IPS-18a (cell line): ENCODE measurements at regions not wholly inside any gene's neighbourhood (a gene's known extent, or its start where the extent isn't known, plus 50 kb on each side); places are given as distances from the start of the nearest gene placed in this dataset.

Experiments
- H3K27ac ChIP-seq: one replicate; pipeline ENCODE4 v1.5.1; 2013; ENCODE audit warnings: low read length
- H3K27me3 ChIP-seq: one replicate; pipeline ENCODE4 v1.6.1; 2013; ENCODE audit warnings: mild to moderate bottlenecking, low read length; ENCODE audit not compliant: control insufficient read depth, insufficient read depth
- H3K36me3 ChIP-seq: one replicate; pipeline ENCODE4 v1.6.1; 2013; ENCODE audit warnings: low read depth, low read length; ENCODE audit not compliant: control insufficient read depth
- H3K4me1 ChIP-seq: one replicate; pipeline ENCODE4 v1.6.1; 2013; ENCODE audit warnings: low read depth, low read length; ENCODE audit not compliant: control insufficient read depth
- H3K4me3 ChIP-seq: one replicate; pipeline ENCODE4 v1.5.1; 2013; ENCODE audit warnings: low read length
- H3K9ac ChIP-seq: one replicate; pipeline ENCODE4 v1.6.1; 2013; ENCODE audit warnings: mild to moderate bottlenecking, low read length, moderate library complexity
- H3K9me3 ChIP-seq: one replicate; pipeline ENCODE4 v1.6.1; 2013; ENCODE audit warnings: low read depth, low read length; ENCODE audit not compliant: control insufficient read depth

DNA sequence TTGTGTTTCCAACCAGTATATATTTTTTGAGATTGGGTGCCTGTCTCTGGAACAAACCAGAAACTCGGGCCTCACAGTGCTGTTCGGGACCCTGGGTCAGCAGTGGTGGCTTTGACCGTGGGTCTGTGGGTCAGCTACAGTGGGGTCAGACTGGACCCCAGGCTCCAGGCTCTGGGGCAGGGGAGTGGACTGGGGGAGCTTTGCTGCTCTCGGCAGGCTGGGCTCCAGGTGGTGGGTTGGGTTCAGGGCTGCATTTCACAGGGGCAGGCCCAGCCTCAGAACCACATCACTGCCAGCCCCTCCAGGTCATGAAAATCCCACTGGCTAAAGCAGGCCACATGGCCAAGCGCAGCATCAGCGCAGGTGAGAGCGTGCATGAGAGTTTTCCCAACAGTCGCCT is 1279.3 kb downstream of the BRD1 start:
- H3K36me3 ChIP-seq, result no peaks in the 10 kb centered on the region
- H3K27me3 ChIP-seq, result no peaks in the 10 kb centered on the region
- H3K4me3 ChIP-seq, result no peak overlapping the region
- no peak overlapping the region for H3K9ac ChIP-seq
- no peaks in the 10 kb centered on the region for H3K9me3 ChIP-seq
- no peak overlapping the region for H3K27ac ChIP-seq
- no peaks in the 10 kb centered on the region for H3K4me1 ChIP-seq

DNA sequence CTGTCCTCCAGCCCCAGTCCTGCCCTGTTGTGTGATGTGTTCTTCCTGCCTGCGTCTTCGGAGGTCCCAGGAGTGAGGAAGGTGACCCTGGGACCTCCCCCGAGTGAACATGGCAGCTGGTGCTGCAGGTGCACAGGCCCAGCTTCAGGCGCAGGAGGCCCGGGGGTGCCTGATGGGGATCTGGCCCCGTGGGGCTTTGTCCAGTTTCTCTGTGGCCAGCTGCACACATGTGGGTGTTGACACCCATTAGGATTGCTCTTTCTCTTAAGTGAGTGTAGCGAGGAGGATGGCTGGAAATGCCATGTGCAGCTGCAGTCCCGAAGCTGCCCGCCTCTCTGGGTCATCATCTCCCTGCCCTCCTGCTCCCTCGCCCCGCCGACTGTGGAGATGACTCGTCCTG is 1279.7 kb downstream of the BRD1 start:
- no peaks in the 10 kb centered on the region for H3K36me3 ChIP-seq
- no peak overlapping the region for H3K4me3 ChIP-seq
- H3K27ac ChIP-seq, result no peak overlapping the region
- H3K4me1 ChIP-seq, result no peaks in the 10 kb centered on the region
- no peaks in the 10 kb centered on the region for H3K9me3 ChIP-seq
- no peaks in the 10 kb centered on the region for H3K27me3 ChIP-seq
- H3K9ac ChIP-seq, result no peak overlapping the region

DNA sequence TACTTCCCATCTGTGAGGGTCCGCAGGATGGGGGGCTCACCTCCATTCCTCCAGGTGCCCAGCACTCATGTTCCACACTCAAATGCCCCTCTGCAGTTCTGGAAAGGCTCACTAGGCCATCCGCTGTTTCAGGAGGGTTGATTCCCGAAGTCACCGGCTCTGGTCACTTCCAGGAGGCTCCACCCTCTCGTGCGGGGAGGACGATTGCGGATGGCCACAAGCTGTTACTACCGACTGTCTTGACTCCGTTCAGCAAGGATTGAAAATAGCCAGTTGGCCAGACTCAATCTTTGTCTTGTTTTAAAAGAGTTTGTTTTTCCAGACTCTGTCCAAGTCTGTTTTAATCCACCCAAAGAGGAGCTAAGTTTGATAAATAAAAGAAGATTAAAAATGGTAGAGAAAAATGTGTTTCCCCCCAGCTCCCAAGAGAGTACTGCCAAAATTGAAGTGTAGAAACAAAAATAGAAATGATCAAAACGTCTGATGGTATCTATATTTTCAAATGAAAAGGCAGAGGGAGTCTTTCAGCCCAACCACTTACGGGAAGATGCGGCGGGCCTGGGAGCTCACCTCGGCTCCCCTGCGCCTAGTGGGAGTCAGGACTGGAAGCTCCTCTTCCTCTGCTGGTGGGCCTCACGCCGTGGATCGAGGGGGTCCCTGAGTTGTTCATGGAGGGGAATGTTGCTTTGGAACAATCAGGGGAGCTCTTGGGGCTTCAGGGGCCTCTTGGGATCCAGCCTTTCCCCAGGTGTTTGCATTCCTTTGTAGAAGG is 1280.8 kb downstream of the BRD1 start:
- Histone ChIP-seq H3K27me3 (no peaks in the 10 kb centered on the region), H3K27ac (no peak overlapping the region), H3K9me3 (no peaks in the 10 kb centered on the region), H3K9ac (no peak overlapping the region), H3K36me3 (no peaks in the 10 kb centered on the region), H3K4me1 (no peaks in the 10 kb centered on the region), H3K4me3 (no peak overlapping the region)

DNA sequence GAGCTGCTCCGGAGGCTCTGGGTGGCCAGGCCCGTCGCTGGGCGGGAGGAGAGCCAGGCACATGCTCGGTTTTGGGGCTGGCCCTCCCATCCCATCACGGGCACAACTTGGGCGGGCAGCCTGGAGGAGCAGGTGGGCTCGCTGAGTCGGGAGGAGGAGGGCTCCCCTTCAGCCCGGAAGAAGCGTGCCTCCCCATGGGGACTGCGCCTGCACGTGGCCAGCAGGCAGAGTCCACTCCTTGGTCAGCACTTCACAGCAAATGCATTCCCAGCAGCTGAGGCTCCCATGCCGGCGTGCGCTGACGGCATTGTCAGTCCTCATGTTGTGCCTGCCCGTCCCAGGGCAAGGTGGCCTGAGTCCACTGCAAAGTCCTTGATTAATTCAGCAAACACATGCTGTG is 1281.7 kb downstream of the BRD1 start:
- H3K9me3 ChIP-seq, result no peaks in the 10 kb centered on the region
- H3K9ac ChIP-seq, result no peak overlapping the region
- H3K27ac ChIP-seq, result no peak overlapping the region
- no peak overlapping the region for H3K4me3 ChIP-seq
- no peaks in the 10 kb centered on the region for H3K27me3 ChIP-seq
- H3K36me3 ChIP-seq, result no peaks in the 10 kb centered on the region
- H3K4me1 ChIP-seq, result no peaks in the 10 kb centered on the region

DNA sequence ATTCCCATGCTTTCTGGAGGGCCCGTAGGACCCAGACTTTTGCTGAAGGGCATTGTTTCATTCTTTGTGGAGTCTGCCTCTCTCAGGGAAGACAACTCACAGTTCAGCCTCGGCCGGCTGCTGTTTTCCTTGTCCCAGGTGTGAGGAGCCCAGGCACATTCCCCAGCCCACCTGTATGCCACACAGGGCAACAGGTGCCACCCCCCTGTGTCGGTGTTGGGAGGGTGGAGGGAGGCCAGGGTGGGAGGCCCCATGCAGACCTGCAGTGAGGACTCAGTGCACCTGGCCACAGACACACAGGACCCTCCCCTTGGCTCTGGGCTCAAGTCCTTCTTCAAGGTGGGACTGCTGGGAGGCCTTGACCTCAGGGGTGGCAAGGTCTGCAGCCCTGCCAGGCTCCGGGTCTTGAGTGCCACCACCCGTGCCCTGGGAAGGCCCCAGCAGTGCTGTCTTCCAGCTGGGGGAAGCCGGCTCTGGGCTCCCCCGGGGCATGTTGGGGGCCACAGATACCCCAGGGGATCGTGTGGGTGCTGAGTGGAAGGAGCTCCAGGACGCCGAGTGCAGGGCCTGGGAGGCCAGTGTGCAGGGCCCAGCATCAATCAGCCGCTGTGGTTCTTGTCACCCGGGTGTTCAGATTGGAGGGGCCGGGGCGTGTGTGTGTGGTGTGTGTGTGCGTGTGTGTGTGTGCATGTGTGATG is 1286.1 kb downstream of the BRD1 start:
- Histone ChIP-seq H3K4me3 (no peak overlapping the region), H3K36me3 (no peaks in the 10 kb centered on the region), H3K9me3 (no peaks in the 10 kb centered on the region), H3K9ac (no peak overlapping the region), H3K27me3 (no peaks in the 10 kb centered on the region), H3K4me1 (no peaks in the 10 kb centered on the region), H3K27ac (no peak overlapping the region)

DNA sequence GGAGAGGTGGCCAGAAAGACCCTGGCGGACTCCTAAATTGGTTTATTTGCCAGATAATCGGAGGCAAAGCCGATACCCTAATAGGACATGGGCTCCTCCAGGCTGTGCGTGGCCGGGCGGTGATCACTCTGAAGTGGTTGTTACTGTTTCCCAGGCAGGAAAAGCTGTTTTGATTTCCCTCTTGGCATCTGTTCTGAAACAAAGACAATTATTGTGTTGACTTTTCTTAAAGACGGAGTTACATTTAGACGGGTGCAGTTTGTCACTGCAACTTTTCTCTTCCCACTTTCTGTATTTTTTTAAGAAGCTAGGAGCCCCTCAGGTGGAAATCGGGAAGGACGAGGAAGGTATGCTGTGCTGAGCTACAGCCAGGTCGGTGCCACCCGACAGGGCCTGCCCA is 1288.4 kb downstream of the BRD1 start:
- H3K27me3 ChIP-seq, result no peaks in the 10 kb centered on the region
- no peaks in the 10 kb centered on the region for H3K36me3 ChIP-seq
- no peak overlapping the region for H3K4me3 ChIP-seq
- H3K9me3 ChIP-seq, result no peaks in the 10 kb centered on the region
- H3K9ac ChIP-seq, result no peak overlapping the region
- H3K4me1 ChIP-seq, result no peaks in the 10 kb centered on the region
- H3K27ac ChIP-seq, result no peak overlapping the region

DNA sequence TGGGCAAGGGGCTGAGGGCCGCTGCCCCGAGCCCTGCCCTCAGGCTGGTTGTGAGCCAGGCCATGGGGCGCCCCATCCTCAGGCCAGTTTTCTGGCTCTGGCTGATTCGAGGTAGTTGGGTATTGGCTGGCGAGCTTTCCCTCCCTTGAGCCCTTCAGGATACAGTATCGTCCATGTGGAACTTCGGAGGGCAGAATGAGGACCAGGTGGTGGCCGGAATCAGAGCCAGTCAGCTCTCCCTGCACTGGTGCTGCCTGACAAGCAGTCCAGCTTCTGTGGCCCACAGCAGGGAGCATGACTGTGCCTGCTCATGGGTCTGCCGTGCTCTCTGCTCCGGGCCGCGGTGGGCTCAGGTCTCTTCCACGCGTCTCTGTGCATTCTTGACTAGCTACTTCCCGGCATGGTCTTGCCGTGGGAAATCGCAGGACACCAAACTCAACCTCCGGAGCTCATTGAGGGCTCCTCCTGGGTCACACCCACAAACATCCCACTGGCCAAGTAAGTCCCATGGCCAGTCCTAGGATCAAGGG is 1289.3 kb downstream of the BRD1 start:
- no peak overlapping the region for H3K4me3 ChIP-seq
- H3K27me3 ChIP-seq, result no peaks in the 10 kb centered on the region
- H3K4me1 ChIP-seq, result no peaks in the 10 kb centered on the region
- no peak overlapping the region for H3K9ac ChIP-seq
- no peak overlapping the region for H3K27ac ChIP-seq
- H3K36me3 ChIP-seq, result no peaks in the 10 kb centered on the region
- no peaks in the 10 kb centered on the region for H3K9me3 ChIP-seq

DNA sequence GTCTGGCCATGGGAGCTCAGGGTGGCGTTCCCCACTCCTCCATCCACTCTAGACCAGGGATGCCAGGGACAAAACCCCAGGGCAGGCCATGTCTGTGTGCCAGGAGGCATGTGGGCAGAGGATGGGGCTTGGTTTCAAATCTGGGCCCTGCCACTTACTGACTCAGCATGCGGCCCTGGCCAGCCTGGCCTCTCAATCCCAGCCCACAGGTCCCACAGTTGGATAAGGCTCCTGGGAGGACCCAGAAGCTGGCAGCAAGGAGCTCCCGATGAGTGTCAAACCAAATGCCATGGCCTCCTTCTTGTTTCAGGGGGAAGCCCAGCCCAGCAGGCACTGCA is 1290.4 kb downstream of the BRD1 start:
- Histone ChIP-seq H3K27ac (no peak overlapping the region), H3K36me3 (no peaks in the 10 kb centered on the region), H3K9me3 (no peaks in the 10 kb centered on the region), H3K4me3 (no peak overlapping the region), H3K4me1 (no peaks in the 10 kb centered on the region), H3K27me3 (no peaks in the 10 kb centered on the region), H3K9ac (no peak overlapping the region)

DNA sequence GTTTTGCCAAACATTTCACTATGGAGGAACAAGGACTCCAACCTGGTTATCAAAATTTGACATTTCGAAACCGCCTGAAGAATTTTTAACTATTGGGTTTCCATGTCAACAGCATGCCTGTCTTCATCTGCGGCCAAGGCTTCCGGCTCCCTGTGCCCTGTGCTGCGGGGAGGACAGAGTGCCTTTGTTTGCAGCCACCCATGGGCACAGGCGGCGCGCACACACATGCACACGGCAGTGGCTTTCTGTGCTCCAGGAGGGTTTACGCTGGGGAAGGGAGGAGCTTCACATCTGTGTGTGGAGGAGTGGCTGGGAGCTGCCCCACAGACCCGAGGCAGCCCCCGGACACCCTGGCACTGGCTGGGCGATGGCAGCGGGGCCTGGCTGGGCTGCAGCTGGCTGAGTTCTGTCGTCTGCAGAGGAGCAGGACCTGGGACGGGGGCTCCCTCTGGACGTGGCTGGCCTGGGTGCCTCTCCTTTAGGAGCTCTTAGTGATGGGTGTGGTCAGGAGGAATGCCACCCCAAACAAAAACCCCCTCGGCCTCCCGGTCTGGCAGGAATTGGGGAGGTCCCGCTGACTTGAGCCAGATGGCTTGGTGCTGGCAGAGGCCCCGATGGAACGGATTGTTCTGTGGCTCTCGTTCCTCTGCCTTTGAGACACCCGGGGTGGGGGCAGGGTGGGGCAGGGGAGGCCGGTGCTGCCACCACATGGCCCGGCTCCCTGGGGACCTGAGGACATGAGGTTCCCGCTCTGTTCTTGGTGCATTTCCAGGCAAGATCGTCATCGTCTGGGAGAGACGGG is 1290.9 kb downstream of the BRD1 start:
- Histone ChIP-seq H3K27me3 (no peaks in the 10 kb centered on the region), H3K36me3 (no peaks in the 10 kb centered on the region), H3K9me3 (no peaks in the 10 kb centered on the region), H3K4me1 (no peaks in the 10 kb centered on the region), H3K4me3 (no peak overlapping the region), H3K27ac (no peak overlapping the region), H3K9ac (no peak overlapping the region)

DNA sequence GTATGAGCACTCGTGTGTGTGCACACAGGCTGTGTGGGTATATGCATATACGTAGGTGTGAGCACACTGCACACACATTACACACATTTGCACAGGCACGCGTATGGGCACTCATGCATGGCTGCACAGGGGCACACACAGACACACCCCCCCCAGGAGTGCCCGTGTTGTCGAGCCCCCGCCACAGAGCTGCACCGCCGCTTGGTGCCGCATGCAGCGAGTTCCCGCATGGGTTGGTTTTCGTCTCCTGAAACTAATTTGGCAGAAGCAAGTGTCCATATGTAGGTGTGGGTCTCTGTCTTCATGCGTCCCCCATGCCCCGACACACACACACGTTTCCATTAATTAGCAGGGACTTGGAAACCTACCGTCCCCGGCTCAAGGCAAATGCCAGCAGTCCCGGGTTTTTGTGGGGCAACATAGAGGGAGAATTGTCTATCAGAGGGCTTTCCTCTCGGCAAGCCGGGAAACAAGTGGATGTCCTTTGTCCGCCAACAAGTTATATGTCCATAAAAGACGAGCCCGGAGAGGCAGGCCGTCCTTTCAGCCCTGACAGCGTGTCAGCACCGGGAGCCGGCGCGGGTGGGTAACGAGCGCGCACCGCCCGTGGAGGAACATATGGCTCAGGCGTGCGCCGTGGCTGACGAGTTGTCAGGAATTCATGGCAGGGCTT is 1291.7 kb downstream of the BRD1 start:
- H3K27me3 ChIP-seq, result no peaks in the 10 kb centered on the region
- H3K4me3 ChIP-seq, result no peak overlapping the region
- no peak overlapping the region for H3K9ac ChIP-seq

DNA sequence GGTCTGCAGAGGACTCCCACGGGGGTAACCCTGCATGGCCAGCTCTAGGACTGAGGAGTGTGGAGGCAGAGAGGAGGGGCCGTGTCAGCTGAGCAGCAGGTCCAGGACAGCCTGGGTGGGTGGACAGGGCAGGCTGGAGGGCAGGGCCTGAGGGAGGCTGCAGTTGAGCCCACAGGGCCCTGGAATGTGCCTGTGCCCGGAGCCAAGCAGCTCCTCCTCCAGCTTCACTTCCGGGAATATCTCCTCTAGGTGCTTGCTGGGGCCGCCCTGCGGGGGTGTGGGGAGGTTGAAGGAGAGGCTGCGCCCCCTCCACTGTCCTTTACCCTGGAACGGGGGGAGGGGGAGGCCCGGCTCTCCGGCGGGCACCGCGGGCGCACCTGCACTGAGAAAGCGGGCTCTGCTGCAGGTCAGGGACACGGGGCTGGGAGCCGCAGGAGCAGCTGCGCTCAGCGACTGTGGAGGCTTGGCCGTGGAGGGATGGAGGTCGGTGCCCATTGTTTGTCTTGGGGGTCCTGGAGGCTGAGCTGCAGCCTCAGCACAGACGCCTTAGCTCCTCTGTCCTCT is 1293.2 kb downstream of the BRD1 start:
- no peaks in the 10 kb centered on the region for H3K27me3 ChIP-seq
- no peaks in the 10 kb centered on the region for H3K4me1 ChIP-seq
- H3K4me3 ChIP-seq, result no peak overlapping the region
- H3K9me3 ChIP-seq, result no peaks in the 10 kb centered on the region
- no peak overlapping the region for H3K9ac ChIP-seq
- no peak overlapping the region for H3K27ac ChIP-seq
- no peaks in the 10 kb centered on the region for H3K36me3 ChIP-seq

More for the DNA sequence above, 1291.7 kb downstream of the BRD1 start:
- Histone ChIP-seq H3K4me1 (no peaks in the 10 kb centered on the region), H3K9me3 (no peaks in the 10 kb centered on the region), H3K36me3 (no peaks in the 10 kb centered on the region), H3K27ac (no peak overlapping the region)
